Activated CD4-positive, alpha-beta memory T cell treated with anti-CD3 and anti-CD28 coated beads, Interleukin-2, amount 10 ng/mL, durations not matched to agents 7 days and 5 days (primary cell): ENCODE measurements at regions not wholly inside any gene's neighbourhood (a gene's known extent, or its start where the extent isn't known, plus 50 kb on each side); places are given as distances from the start of the nearest gene placed in this dataset.

Source experiments
- CTCF ChIA-PET: fragments of 350-600 bp; sonication (Branson Sonifier 250); formaldehyde crosslinking; loops from one replicate; lab custom pipeline; 2021; ENCODE audit warnings: antibody characterized with exemption, inconsistent platforms; lab: Charles Lee
- POLR2A ChIA-PET: fragments of 350-600 bp; sonication (Branson Sonifier 250); formaldehyde crosslinking; loops from one replicate; lab custom pipeline; 2021; ENCODE audit warnings: antibody characterized with exemption; lab: Charles Lee
- DNase-seq: peaks from one replicate; pipeline ENCODE4 v3.0.0-alpha.2; 2020
- H3K27ac Mint-ChIP-seq: one replicate; pipeline ENCODE4 v1.8.0; 2021; ENCODE audit warnings: mild to moderate bottlenecking, mixed read lengths
- H3K27me3 Mint-ChIP-seq: one replicate; pipeline ENCODE4 v1.8.0; 2021; ENCODE audit warnings: mixed read lengths
- H3K36me3 Mint-ChIP-seq: one replicate; pipeline ENCODE4 v1.8.0; 2021; ENCODE audit warnings: low read depth, mixed read lengths
- H3K4me1 Mint-ChIP-seq: one replicate; pipeline ENCODE4 v1.8.0; 2021; ENCODE audit warnings: mixed read lengths
- H3K4me3 Mint-ChIP-seq: one replicate; pipeline ENCODE4 v1.8.0; 2021; ENCODE audit warnings: mild to moderate bottlenecking, mixed read lengths
- H3K9me3 Mint-ChIP-seq: one replicate; pipeline ENCODE4 v1.8.0; 2021; ENCODE audit warnings: mixed read lengths

DNA sequence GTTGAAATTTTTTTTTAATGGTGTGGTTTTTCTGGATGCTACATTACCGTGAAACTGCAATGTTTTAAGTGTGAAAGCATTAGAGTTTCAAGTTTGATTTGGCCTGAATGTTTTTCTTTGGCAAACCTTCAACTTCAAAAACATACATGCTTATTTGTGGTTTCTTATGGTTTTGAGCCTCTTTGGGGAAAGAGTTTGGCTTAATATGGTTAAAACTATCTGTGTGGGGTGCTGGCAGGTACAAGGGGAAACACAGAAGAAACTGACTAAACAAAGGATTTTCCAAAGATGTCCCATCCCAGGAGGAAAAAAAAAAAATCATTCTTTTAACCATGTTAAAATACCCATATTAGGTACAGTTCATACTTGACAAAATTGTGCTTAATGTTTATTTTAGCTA lies 121.1 kb downstream of the HGF start:
- no peaks in the 10 kb centered on the region for H3K4me1 Mint-ChIP-seq
- H3K27me3 Mint-ChIP-seq, result no peaks in the 10 kb centered on the region
- no peak overlapping the region for H3K4me3 Mint-ChIP-seq
- peaks cover 11% of the 10 kb centered on the region for H3K9me3 Mint-ChIP-seq
- no peak for DNase-seq
- H3K27ac Mint-ChIP-seq, result no peak overlapping the region
- no peaks in the 10 kb centered on the region for H3K36me3 Mint-ChIP-seq
- CTCF ChIA-PET, result no interaction called here
- POLR2A ChIA-PET, result no interaction called here

DNA sequence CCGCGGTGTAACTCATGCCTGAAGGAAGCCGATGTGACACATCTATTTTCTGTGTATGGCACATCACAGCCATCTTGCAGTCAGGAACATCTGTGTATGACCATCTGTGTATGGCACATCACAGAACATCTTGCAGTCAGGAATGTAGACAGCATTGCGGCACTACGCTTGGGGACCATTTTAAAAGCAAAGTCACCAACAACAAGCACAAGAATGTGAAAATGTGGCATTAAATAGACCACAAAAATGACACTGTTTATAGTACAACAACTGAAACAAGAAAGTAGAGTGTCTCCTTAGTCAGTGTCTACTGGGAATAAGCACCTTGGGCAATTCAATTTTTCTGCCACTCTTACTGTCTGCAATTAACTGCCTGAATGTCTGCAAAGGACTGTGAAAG lies 124.4 kb downstream of the HGF start:
- Mint-ChIP-seq H3K4me3 (no peak overlapping the region), H3K27ac (no peak overlapping the region), H3K4me1 (no peaks in the 10 kb centered on the region), H3K36me3 (no peaks in the 10 kb centered on the region), H3K27me3 (no peaks in the 10 kb centered on the region), H3K9me3 (peaks cover 2% of the 10 kb centered on the region)
- POLR2A ChIA-PET, result no interaction called here
- CTCF ChIA-PET, result no interaction called here
- DNase-seq, result no peak

DNA sequence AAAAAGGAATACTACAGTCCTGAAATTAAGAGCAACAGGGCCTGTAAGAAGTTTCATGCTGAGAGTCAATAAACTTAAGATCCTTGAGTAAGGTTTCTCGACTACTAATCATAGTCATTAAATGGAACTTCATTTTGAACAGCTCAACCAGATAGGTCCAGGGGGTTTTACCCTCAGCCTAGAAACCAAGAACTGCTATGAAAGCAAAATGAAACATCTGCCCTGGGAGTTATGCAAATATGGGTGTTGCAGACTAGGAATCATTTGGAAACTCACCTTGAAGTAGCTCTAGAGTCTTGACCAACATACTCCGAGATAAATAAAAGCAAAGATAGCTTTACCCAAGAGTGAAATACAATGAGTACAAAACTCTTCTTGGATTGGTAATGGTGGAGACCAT lies 128.0 kb downstream of the HGF start:
- H3K27ac Mint-ChIP-seq, result no peak overlapping the region
- no peaks in the 10 kb centered on the region for H3K27me3 Mint-ChIP-seq
- H3K9me3 Mint-ChIP-seq, result peaks cover 2% of the 10 kb centered on the region
- H3K36me3 Mint-ChIP-seq, result no peaks in the 10 kb centered on the region
- no peaks in the 10 kb centered on the region for H3K4me1 Mint-ChIP-seq
- ChIA-PET POLR2A (no interaction called here), CTCF (no interaction called here)
- DNase-seq, result no peak
- H3K4me3 Mint-ChIP-seq, result no peak overlapping the region

DNA sequence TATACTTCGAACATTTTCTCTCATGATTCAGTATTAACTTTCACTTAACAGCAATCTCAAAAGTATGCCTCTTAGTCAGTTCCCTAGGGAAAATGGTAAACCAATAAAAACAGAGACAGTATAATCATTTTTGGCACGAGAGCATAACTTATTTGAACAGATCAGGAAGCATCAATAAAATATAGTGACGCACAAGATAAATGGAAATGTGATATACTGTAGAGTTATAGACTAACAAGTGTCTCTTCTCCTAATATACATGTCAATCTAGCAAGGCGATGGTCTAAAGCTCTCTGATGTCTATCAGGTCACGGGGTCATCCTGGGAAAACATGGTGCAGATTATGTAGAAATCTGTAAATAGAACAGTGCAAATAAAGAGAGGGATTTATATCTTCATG lies 131.6 kb downstream of the HGF start:
- no peak overlapping the region for H3K27ac Mint-ChIP-seq
- no peak for DNase-seq
- no peak overlapping the region for H3K4me3 Mint-ChIP-seq
- no peaks in the 10 kb centered on the region for H3K9me3 Mint-ChIP-seq
- H3K36me3 Mint-ChIP-seq, result no peaks in the 10 kb centered on the region
- ChIA-PET POLR2A (no interaction called here), CTCF (no interaction called here)
- H3K4me1 Mint-ChIP-seq, result no peaks in the 10 kb centered on the region
- H3K27me3 Mint-ChIP-seq, result no peaks in the 10 kb centered on the region

DNA sequence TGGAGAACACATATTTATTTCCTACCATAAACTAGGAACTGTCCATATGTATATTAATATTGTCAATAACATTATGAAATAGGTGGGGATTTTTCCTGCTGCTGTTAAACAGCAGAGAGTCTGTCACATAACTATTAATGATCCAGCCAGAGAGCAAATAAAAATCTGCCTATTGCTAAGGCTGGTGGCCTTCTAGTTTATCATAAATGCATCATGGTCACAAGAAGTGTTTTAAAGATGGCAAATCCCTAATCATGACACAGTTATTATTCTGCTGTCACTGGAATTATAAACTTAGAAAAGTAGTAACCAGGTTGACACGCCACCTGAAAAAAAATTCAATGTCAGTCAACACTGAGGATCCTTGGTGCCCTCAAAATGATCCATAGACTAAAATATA lies 132.3 kb downstream of the HGF start:
- ChIA-PET POLR2A (no interaction called here), CTCF (no interaction called here)
- Mint-ChIP-seq H3K9me3 (no peaks in the 10 kb centered on the region), H3K4me1 (no peaks in the 10 kb centered on the region), H3K27me3 (no peaks in the 10 kb centered on the region), H3K36me3 (no peaks in the 10 kb centered on the region), H3K4me3 (no peak overlapping the region), H3K27ac (no peak overlapping the region)
- DNase-seq, result no peak

DNA sequence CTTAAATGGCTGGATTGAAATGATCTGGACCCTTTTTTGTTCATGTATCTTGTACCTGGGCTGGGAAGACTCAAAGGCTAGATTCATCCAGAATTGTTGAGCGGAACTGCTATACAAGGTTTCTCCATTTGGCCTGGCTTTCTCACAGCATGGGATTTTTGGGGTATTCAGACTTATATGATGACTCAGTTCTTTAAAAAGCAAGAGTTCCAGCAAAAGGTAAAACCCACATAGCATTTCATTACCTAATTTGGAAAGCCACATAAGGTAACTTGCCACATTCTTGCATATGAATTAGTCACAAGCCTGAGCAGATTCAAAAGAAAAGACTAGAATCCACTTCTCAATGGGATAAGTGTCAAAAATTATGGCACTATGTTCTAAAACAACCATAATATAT lies 137.4 kb downstream of the HGF start:
- CTCF ChIA-PET, result no interaction called here

DNA sequence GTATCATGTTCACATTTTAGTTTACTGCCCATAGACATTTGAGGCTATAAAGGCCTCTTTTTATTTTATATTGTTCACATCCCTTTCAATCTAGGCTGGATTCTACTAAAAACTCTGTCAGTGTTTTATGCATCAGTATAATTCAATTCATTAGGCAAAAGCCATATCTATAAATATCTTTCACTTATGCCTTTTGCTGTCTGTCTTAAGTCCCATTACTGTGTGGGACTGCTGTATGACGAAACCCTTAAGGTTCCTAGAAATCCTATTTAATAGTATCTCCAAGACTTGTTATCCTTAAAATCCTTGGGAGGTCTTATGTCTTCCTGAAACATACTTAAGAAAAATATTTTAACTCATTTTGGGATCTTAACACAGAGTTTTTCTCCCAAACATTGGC lies 139.2 kb downstream of the HGF start:
- ChIA-PET CTCF (no interaction called here), POLR2A (no interaction called here)
- H3K27me3 Mint-ChIP-seq, result no peaks in the 10 kb centered on the region
- peaks cover 5% of the 10 kb centered on the region for H3K9me3 Mint-ChIP-seq
- H3K4me3 Mint-ChIP-seq, result no peak overlapping the region
- DNase-seq, result no peak
- H3K27ac Mint-ChIP-seq, result no peak overlapping the region
- H3K36me3 Mint-ChIP-seq, result no peaks in the 10 kb centered on the region
- H3K4me1 Mint-ChIP-seq, result no peaks in the 10 kb centered on the region

More for the DNA sequence above, 137.4 kb downstream of the HGF start:
- H3K4me3 Mint-ChIP-seq, result no peak overlapping the region
- H3K27me3 Mint-ChIP-seq, result no peaks in the 10 kb centered on the region
- peaks cover 5% of the 10 kb centered on the region for H3K9me3 Mint-ChIP-seq
- DNase-seq, result no peak
- H3K4me1 Mint-ChIP-seq, result no peaks in the 10 kb centered on the region
- no peak overlapping the region for H3K27ac Mint-ChIP-seq
- H3K36me3 Mint-ChIP-seq, result no peaks in the 10 kb centered on the region
- POLR2A ChIA-PET, result no interaction called here

DNA sequence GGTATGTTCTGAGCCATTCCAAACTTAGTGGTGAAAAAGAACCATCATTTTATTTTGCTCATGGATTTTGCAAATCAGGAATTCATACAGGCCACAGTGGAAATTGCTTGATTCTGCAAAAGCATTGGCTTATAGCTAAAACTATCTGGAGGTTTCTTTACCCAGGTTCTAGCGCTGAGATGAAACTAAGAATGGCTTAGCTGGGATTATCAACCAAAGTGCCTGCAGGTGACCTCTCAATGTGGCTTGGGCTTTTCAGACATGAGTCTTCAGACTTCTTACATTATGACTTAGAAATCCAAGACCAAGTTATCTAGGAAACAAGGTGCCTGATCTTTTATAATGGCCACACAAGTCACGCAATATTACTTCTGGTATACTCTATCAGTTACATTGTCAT lies 140.1 kb downstream of the HGF start:
- Mint-ChIP-seq H3K27ac (no peak overlapping the region), H3K4me1 (no peaks in the 10 kb centered on the region), H3K9me3 (peaks cover 5% of the 10 kb centered on the region), H3K36me3 (no peaks in the 10 kb centered on the region), H3K4me3 (no peak overlapping the region), H3K27me3 (no peaks in the 10 kb centered on the region)
- no peak for DNase-seq
- POLR2A ChIA-PET, result no interaction called here
- CTCF ChIA-PET, result no interaction called here

DNA sequence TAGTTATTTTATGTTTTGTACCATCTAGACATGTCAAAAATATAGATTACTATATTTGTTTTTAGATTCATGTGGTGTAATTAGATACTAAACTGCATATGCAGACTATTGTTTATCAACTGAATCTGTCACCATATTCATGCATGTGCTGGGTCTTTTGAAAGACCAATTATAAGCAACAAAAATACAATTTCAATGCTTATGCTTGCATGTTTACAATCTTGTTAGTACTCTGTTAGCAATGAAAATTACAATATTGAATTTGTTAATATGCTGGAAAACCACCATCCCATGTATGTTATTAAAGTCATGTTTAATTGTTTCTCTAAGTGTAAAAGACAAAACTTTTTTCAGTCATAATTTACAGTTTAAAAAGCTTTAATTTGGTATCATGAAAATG lies 140.9 kb downstream of the HGF start:
- POLR2A ChIA-PET, result no interaction called here
- no peaks in the 10 kb centered on the region for H3K4me1 Mint-ChIP-seq
- no peak for DNase-seq
- H3K27ac Mint-ChIP-seq, result no peak overlapping the region
- CTCF ChIA-PET, result no interaction called here
- H3K27me3 Mint-ChIP-seq, result no peaks in the 10 kb centered on the region
- H3K36me3 Mint-ChIP-seq, result no peaks in the 10 kb centered on the region
- H3K9me3 Mint-ChIP-seq, result peaks cover 7% of the 10 kb centered on the region
- no peak overlapping the region for H3K4me3 Mint-ChIP-seq

DNA sequence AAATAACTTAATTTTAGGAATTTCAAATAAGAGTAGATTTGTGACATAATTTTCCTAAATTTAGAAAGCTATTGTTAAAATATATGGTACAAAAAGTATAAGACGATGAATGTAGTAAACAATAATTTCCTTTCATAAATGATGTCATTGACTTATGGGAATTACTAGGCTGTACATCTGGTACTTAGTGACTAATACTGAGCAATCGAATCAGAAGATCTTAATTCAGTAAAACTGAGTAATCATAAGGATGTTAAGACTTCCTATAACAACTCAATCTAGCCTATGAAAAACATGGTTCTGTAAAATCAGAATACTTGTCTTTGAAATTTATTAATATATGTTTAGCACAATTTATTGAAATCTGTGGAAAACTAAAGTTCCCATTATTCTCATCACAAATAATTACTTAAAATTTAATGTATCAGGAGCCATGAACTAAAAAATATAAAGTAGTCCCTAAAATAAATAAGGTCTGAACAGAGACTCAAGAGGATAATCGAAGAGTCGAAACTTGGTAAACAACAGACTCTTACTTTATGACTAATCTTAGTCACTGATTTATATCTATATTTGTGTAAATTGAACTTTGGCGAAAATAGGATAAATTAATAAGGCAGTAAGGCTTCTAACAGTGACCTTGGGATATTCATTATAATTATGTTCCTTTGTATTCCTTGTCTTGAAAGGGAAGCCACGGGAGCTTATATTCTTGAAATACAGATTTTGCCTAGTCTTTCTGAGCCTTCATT lies 142.1 kb downstream of the HGF start:
- no peaks in the 10 kb centered on the region for H3K4me1 Mint-ChIP-seq
- CTCF ChIA-PET, result no interaction called here

DNA sequence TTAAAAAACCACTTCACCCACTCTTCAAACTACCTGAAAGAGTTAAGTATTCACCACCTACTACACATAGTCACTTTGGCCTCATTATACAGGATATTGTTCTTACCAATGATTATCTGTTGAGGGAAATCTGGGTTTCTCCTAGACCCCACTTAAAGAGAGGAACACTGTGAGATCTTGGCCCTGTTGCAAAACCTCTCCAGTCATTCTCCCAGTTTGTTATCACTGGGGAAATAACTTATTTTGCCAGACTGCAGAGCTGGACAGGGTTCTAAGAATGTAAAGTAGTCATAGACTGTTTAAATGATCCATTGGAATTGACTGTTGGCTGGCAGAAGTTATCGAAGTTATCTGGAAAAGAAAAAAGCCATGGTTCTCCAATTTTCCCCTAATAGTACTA lies 143.8 kb downstream of the HGF start:
- ChIA-PET CTCF (no interaction called here), POLR2A (no interaction called here)
- H3K36me3 Mint-ChIP-seq, result no peaks in the 10 kb centered on the region
- no peaks in the 10 kb centered on the region for H3K4me1 Mint-ChIP-seq
- H3K27me3 Mint-ChIP-seq, result no peaks in the 10 kb centered on the region
- H3K9me3 Mint-ChIP-seq, result peaks cover 8% of the 10 kb centered on the region
- DNase-seq, result no peak
- no peak overlapping the region for H3K4me3 Mint-ChIP-seq
- H3K27ac Mint-ChIP-seq, result no peak overlapping the region

More for the DNA sequence above, 142.1 kb downstream of the HGF start:
- POLR2A ChIA-PET, result no interaction called here
- H3K4me3 Mint-ChIP-seq, result no peak overlapping the region
- peaks cover 9% of the 10 kb centered on the region for H3K9me3 Mint-ChIP-seq
- no peaks in the 10 kb centered on the region for H3K27me3 Mint-ChIP-seq
- no peak for DNase-seq
- no peaks in the 10 kb centered on the region for H3K36me3 Mint-ChIP-seq
- no peak overlapping the region for H3K27ac Mint-ChIP-seq

DNA sequence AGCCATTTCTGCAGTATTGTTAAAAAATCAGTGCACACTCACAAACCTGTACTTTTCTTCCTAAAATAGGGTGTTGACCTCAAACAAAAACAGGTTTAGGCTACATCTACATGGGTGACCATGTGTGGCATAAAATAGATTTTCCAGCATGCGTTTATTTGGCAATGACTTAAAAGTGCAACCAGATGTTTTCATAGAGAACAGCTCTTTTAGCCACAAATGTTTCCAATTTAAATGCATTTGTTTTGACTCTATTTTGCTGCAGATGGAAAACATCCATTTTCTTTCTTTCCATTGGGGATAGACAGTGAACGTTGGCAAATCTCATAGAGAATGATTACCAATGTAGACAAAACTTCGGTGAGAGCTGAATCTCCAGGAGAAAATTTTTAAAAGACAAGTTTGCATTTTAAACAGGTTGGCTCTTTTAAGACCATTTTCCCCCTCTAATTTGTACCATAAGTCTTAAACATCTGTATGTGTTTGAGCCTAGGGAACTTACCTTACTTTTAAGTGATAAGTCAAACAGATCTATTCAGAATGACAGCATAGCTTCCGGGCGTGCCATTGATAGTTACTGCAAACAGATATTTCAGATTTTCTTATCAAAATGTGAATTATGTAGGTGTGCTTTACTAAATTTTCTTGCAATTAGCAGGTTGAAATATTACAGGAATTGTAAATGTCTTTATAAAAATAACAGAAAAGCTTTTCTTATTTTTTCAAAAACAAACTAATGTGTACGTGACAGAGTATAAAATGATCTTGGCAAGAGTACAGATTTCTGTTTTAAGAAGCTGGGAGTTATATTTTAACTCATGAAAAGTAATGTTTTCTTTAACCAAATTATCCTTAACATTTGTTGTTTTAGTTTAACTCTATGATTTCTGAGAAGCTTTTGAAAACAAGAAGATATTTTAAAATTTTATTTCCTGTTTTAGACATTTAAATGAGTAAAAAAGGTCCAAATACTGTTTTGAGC lies 144.9 kb downstream of the HGF start:
- Mint-ChIP-seq H3K4me1 (no peaks in the 10 kb centered on the region), H3K27ac (no peak overlapping the region), H3K27me3 (no peaks in the 10 kb centered on the region), H3K4me3 (no peak overlapping the region), H3K9me3 (peaks cover 6% of the 10 kb centered on the region), H3K36me3 (no peaks in the 10 kb centered on the region)
- no peak for DNase-seq
- CTCF ChIA-PET, result no interaction called here
- POLR2A ChIA-PET, result no interaction called here

DNA sequence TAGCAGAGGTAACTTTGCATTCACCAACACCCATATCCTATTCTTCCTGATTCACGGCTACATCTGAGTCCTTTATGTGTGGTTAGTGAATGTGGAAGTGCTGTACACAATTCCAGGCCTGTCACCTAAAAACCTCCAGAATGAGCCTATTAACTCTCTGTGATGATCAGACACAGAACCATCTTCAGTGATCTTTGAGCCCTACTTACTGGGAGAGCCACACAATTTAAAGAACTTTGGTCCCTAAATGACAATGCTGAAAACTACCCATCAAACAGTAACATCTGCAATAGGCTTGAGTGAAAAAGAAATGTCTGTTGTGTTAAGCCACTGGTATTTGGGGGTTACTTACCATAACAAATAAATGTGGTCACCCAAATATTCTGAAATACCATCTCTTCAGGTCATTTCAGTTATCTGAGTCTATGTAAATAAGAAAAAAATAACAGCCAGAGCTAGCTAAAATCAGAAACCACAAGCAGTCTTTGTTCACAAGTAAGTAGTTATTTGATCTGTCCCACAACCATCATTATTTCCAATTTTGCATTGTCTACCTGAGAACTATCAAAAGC lies 145.7 kb downstream of the HGF start:
- no peaks in the 10 kb centered on the region for H3K4me1 Mint-ChIP-seq
- no peak for DNase-seq
- H3K36me3 Mint-ChIP-seq, result no peaks in the 10 kb centered on the region
- H3K4me3 Mint-ChIP-seq, result no peak overlapping the region
- POLR2A ChIA-PET, result no interaction called here
- CTCF ChIA-PET, result interaction anchor here (1.0 kb wide), 1 partner anchor 10 kb away, joined by 3 read pairs; no protein-coding TSS in a partner anchor
- peaks cover 6% of the 10 kb centered on the region for H3K9me3 Mint-ChIP-seq
- H3K27ac Mint-ChIP-seq, result no peak overlapping the region
- no peaks in the 10 kb centered on the region for H3K27me3 Mint-ChIP-seq
